Left lung (tissue), 4 donors: ENCODE measurements at regions not wholly inside any gene's neighbourhood (a gene's known extent, or its start where the extent isn't known, plus 50 kb on each side); places are given as distances from the start of the nearest gene placed in this dataset.

ENCODE experiments used
- ATAC-seq: fragments of 200-7000 bp; cut with Tn5 transposase; one replicate; pipeline ENCODE4 v1.9.1; 2020; ENCODE audit warnings: moderate library complexity
- DNase-seq, 4 donors: peaks; one replicate each; pipeline ENCODE4 v3.0.0-alpha.2; 2013 to 2020
- H3K27ac ChIP-seq, 2 donors: fragments of 200-600 bp; sonication (generic) in 1 of 2; one replicate each; pipeline versions ENCODE4 v1.5.0 to v1.8.0; 2020 to 2021
- H3K27me3 ChIP-seq, 2 donors: fragments of 200-600 bp; sonication (generic) in 1 of 2; one replicate each; pipeline versions ENCODE4 v1.5.0 to v1.8.0; 2020 to 2021
- H3K36me3 ChIP-seq, 2 donors: fragments of 200-600 bp; sonication (generic) in 1 of 2; one replicate each; pipeline versions ENCODE4 v1.5.0 to v1.8.0; 2020 to 2021
- H3K4me1 ChIP-seq, 2 donors: fragments of 200-600 bp; one replicate each; pipeline ENCODE4 v1.8.0; 2021
- H3K4me3 ChIP-seq, 2 donors: fragments of 200-600 bp; sonication (generic) in 1 of 2; one replicate each; pipeline versions ENCODE4 v1.5.0 to v1.8.0; 2020 to 2021; ENCODE audit warnings: mild to moderate bottlenecking in 1 of 2
- H3K9me3 ChIP-seq, 2 donors: fragments of 200-600 bp; sonication (generic) in 1 of 2; one replicate each; pipeline versions ENCODE4 v1.5.0 to v1.8.0; 2020 to 2021
- CTCF ChIP-seq, 2 donors: fragments of 200-600 bp; sonication (generic) in 1 of 2; IDR thresholded peaks; one replicate each; pipeline versions ENCODE4 v1.5.0 to v1.8.0; 2021; ENCODE audit warnings: antibody characterized with exemption in 2 of 2
- intact Hi-C, 2 donors: fragments of 100-400 bp; cut with DNase I; formaldehyde crosslinking; loops; one replicate each; pipeline versions ENCODE4 v1.11.2 to v1.14.2; 2022
- donor health status: DM: no; HTN: yes; CAD: no.
- donor health status: DM: no; HTN: no; CAD: no.

- H3K4me3 ChIP-seq = no peak overlapping the region
- intact Hi-C loops = no loop called here
- DNase-seq (no peak), ATAC-seq (no peak)
- peaks cover 3 to 57% of the 10 kb centered on the region in 2 donors for H3K27me3 ChIP-seq
- no peak overlapping the region for H3K27ac ChIP-seq
- no peaks in the 10 kb centered on the region for H3K36me3 ChIP-seq
- no peaks in the 10 kb centered on the region for H3K4me1 ChIP-seq
- TF ChIP-seq CTCF (IDR thresholded peaks at IDR 0.05) = no peak
- no peaks in the 10 kb centered on the region for H3K9me3 ChIP-seq
Observed at GRCh38 chr10:131744346-131744745, 156.5 kb upstream of the PPP2R2D start.

- no peak for TF ChIP-seq CTCF (IDR thresholded peaks at IDR 0.05)
Observed at GRCh38 chr10:131745591-131745990, 155.2 kb upstream of the PPP2R2D start.

GRCh38 chr10:131746241-131746711, 154.5 kb upstream of the PPP2R2D start:
- H3K9me3 ChIP-seq = no peaks in the 10 kb centered on the region
- intact Hi-C loops = no loop called here
- no peaks in the 10 kb centered on the region for H3K36me3 ChIP-seq
- H3K27ac ChIP-seq = no peak overlapping the region
- ATAC-seq (no peak), DNase-seq (no peak)
- TF ChIP-seq CTCF (IDR thresholded peaks at IDR 0.05) = no peak
- peaks cover 3 to 77% of the 10 kb centered on the region in 2 donors for H3K27me3 ChIP-seq
- no peak overlapping the region for H3K4me3 ChIP-seq
- no peaks in the 10 kb centered on the region for H3K4me1 ChIP-seq

More at GRCh38 chr10:131745591-131745990, 155.2 kb upstream of the PPP2R2D start:
- no peak overlapping the region for H3K4me3 ChIP-seq
- H3K9me3 ChIP-seq = no peaks in the 10 kb centered on the region
- no peak for ATAC-seq
- H3K36me3 ChIP-seq = no peaks in the 10 kb centered on the region
- no peak overlapping the region for H3K27ac ChIP-seq
- H3K27me3 ChIP-seq = peaks cover 3 to 70% of the 10 kb centered on the region in 2 donors
- DNase-seq = no peak
- intact Hi-C loops = no loop called here
- H3K4me1 ChIP-seq = no peaks in the 10 kb centered on the region

GRCh38 chr10:131746785-131747184, 154.0 kb upstream of the PPP2R2D start:
- ATAC-seq (no peak), DNase-seq (no peak)
- no peaks in the 10 kb centered on the region for H3K9me3 ChIP-seq
- H3K36me3 ChIP-seq = no peaks in the 10 kb centered on the region
- H3K4me1 ChIP-seq = no peaks in the 10 kb centered on the region
- intact Hi-C loops = no loop called here
- no peak overlapping the region for H3K4me3 ChIP-seq
- H3K27me3 ChIP-seq = peaks cover 3 to 82% of the 10 kb centered on the region in 2 donors
- no peak overlapping the region for H3K27ac ChIP-seq
- TF ChIP-seq CTCF (IDR thresholded peaks at IDR 0.05) = no peak

GRCh38 chr10:131747251-131747650, 153.6 kb upstream of the PPP2R2D start:
- Histone ChIP-seq H3K4me1 (no peaks in the 10 kb centered on the region), H3K27me3 (peaks cover 3 to 85% of the 10 kb centered on the region in 2 donors), H3K9me3 (no peaks in the 10 kb centered on the region), H3K36me3 (no peaks in the 10 kb centered on the region), H3K4me3 (no peak overlapping the region), H3K27ac (no peak overlapping the region)
- DNase-seq (no peak), ATAC-seq (no peak)
- no peak for TF ChIP-seq CTCF (IDR thresholded peaks at IDR 0.05)
- intact Hi-C loops = no loop called here
